ENCODE measurements at regions not wholly inside any gene's neighbourhood (a gene's known extent, or its start where the extent isn't known, plus 50 kb on each side); places are given as distances from the start of the nearest gene placed in this dataset.

DNA sequence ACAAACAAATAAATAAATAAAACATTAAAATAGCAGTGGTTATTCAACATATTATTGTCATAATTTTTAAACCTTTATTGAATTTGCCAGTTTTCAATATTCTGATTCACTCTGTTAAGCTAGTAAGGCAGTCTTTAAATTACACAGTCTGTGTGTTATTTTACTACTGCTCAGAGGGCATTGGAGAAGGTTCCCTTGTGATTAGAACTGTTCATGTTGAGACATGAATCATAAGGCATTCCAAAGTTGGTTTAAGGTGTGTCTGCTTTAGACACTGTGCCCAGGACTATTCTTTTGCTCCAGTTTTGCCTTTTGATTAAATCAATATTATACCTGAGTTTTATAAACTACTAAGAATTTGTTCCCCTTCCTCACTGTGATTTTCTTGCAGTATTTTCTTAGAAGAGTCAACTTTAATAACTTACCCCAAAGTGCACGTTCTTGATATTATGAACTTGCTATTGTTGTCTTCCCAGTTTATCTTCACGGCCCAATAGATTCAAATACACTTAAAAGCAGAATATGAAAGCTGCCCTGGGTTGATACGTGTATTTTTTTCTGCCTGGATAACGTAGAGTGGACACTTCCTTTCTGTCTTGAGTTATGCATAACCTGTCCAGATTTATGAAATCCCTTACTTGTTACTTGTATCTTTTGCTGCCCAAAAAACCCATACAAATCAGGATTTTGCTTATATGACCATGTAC is 105.3 kb upstream of the BCAT1 start:
- TF ChIP-seq, protein P1, sequence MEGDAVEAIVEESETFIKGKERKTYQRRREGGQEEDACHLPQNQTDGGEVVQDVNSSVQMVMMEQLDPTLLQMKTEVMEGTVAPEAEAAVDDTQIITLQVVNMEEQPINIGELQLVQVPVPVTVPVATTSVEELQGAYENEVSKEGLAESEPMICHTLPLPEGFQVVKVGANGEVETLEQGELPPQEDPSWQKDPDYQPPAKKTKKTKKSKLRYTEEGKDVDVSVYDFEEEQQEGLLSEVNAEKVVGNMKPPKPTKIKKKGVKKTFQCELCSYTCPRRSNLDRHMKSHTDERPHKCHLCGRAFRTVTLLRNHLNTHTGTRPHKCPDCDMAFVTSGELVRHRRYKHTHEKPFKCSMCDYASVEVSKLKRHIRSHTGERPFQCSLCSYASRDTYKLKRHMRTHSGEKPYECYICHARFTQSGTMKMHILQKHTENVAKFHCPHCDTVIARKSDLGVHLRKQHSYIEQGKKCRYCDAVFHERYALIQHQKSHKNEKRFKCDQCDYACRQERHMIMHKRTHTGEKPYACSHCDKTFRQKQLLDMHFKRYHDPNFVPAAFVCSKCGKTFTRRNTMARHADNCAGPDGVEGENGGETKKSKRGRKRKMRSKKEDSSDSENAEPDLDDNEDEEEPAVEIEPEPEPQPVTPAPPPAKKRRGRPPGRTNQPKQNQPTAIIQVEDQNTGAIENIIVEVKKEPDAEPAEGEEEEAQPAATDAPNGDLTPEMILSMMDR (IDR thresholded peaks at IDR 0.05): no peak
- TF ChIP-seq POLR2AphosphoS5 (IDR thresholded peaks at IDR 0.05) (no peak), POLR2A (IDR thresholded peaks at IDR 0.05) (no peak)
